SK-N-SH treated with all-trans-retinoic acid at 6 μM for 48 hours (cell line): ENCODE measurements at regions not wholly inside any gene's neighbourhood (a gene's known extent, or its start where the extent isn't known, plus 50 kb on each side); places are given as distances from the start of the nearest gene placed in this dataset.

Source experiments
- ARNTL ChIP-seq: fragments of 450-650 bp; formaldehyde crosslinking; IDR thresholded peaks from 2 replicates; pipeline ENCODE4 v1.5.0; 2020; ENCODE audit warnings: low read depth, mild to moderate bottlenecking, moderate library complexity, borderline replicate concordance
- BACH2 ChIP-seq: fragments of 250-450 bp; sonication (Bioruptor Pico); IDR thresholded peaks from 2 replicates; pipeline ENCODE4 v1.9.0; 2021; ENCODE audit warnings: mild to moderate bottlenecking, borderline replicate concordance
- CREB5 ChIP-seq: fragments of 250-450 bp; sonication (Bioruptor Pico); IDR thresholded peaks from 2 replicates; pipeline ENCODE4 v1.5.1; 2020; ENCODE audit warnings: low read depth, mild to moderate bottlenecking, moderate library complexity
- CSDC2 ChIP-seq: fragments of 250-450 bp; sonication (Bioruptor Pico); IDR thresholded peaks from 2 replicates; pipeline ENCODE4 v1.5.0; 2020; ENCODE audit warnings: mild to moderate bottlenecking, moderate library complexity
- ISL1 ChIP-seq: fragments of 250-450 bp; sonication (Bioruptor Pico); IDR thresholded peaks from 2 replicates; pipeline ENCODE4 v2.1.2; 2022; ENCODE audit warnings: mild to moderate bottlenecking, moderate library complexity
- OSR1 ChIP-seq: fragments of 250-450 bp; sonication (Bioruptor Pico); IDR thresholded peaks from 2 replicates; pipeline ENCODE4 v1.8.0; 2022; ENCODE audit warnings: moderate library complexity, mild to moderate bottlenecking, inconsistent platforms
- PATZ1 ChIP-seq: fragments of 250-450 bp; sonication (Bioruptor Pico); IDR thresholded peaks from 2 replicates; pipeline ENCODE4 v1.8.0; 2020; ENCODE audit warnings: mild to moderate bottlenecking, moderate library complexity, borderline replicate concordance
- RARB ChIP-seq: fragments of 250-450 bp; sonication (Bioruptor Pico); IDR thresholded peaks from 2 replicates; pipeline ENCODE4 v1.8.0; 2021; ENCODE audit warnings: mild to moderate bottlenecking, moderate library complexity
- TCF4 ChIP-seq: fragments of 250-450 bp; sonication (Bioruptor Pico); IDR thresholded peaks from 2 replicates; pipeline ENCODE4 v1.8.0; 2021; ENCODE audit warnings: mild to moderate bottlenecking, moderate library complexity, borderline replicate concordance
- ZC3H10 ChIP-seq: fragments of 250-450 bp; sonication (Bioruptor Pico); IDR thresholded peaks from 2 replicates; pipeline ENCODE4 v1.5.1; 2021; ENCODE audit warnings: mild to moderate bottlenecking, moderate library complexity
- ZFP3 ChIP-seq: fragments of 250-450 bp; sonication (Bioruptor Pico); IDR thresholded peaks from 2 replicates; pipeline ENCODE4 v1.5.0; 2020; ENCODE audit warnings: mild to moderate bottlenecking, moderate library complexity
- ZNF70 ChIP-seq: fragments of 450-650 bp; formaldehyde crosslinking; IDR thresholded peaks from 2 replicates; pipeline ENCODE4 v1.5.0; 2020; ENCODE audit warnings: mild to moderate bottlenecking, moderate library complexity

- TF ChIP-seq ZFP3 (CRISPR knock-in tag): no peak
- no peak for TF ChIP-seq PATZ1 (CRISPR knock-in tag)
- no peak for TF ChIP-seq RARB (CRISPR knock-in tag)
- no peak for TF ChIP-seq ZC3H10 (CRISPR knock-in tag)
- TF ChIP-seq ISL1 (CRISPR knock-in tag): no peak
- no peak for TF ChIP-seq TCF4
- TF ChIP-seq ZNF70 (CRISPR knock-in tag): no peak
- no peak for TF ChIP-seq ARNTL (CRISPR knock-in tag)
- TF ChIP-seq CSDC2 (CRISPR knock-in tag): no peak
- TF ChIP-seq BACH2 (CRISPR knock-in tag): no peak
- TF ChIP-seq CREB5: no peak
- TF ChIP-seq OSR1: no peak
Observed at GRCh38 chr12:88329833-88330232, 187.7 kb downstream of the TMTC3 start.
